ENCODE measurements at regions not wholly inside any gene's neighbourhood (a gene's known extent, or its start where the extent isn't known, plus 50 kb on each side); places are given as distances from the start of the nearest gene placed in this dataset.

DNA sequence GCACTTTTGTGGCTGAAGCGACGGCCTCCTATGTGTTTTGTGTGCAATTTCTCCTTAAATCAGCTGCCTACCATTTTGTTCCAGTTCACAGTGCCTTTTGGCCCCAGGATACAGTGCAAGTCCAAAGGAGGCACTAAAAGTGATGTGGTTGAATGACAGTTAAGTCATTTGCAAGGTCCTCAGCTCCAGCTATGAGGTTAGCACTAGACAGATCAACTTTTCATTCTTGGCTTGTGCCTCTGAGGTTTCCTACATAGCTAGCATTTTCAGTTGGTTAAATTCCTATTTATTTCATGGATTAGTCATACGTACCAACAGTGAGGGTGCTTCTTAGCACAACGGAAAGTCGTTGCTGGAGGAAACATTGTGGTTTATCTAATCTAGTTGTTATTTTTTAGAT lies 59.3 kb upstream of the NTPCR start:
- peaks cover 4% of the 10 kb centered on the region for H3K4me1 ChIP-seq (ENCODE audit: insufficient read depth, low read length)
- CTCF ChIA-PET = no interaction called here
- Mint-ChIP-seq H3K36me3 (ENCODE audit: low read depth) (no peaks in the 10 kb centered on the region), H3K9me3 (no peaks in the 10 kb centered on the region), H3K4me1 (ENCODE audit: low read depth) (peaks cover 14% of the 10 kb centered on the region), H3K27ac (no peak overlapping the region), H3K4me3 (no peak overlapping the region), H3K27me3 (no peaks in the 10 kb centered on the region)
- DNase-seq (no peak), ATAC-seq (ENCODE audit: poor library complexity) (no peak)
- no peak overlapping the region for H3K4me3 ChIP-seq (ENCODE audit: low read length)
- intact Hi-C loops (cut with DNase I, micrococcal nuclease) = no loop called here
- H3K36me3 ChIP-seq (ENCODE audit: insufficient read depth, low read length) = no peaks in the 10 kb centered on the region
- TF ChIP-seq, protein P1, sequence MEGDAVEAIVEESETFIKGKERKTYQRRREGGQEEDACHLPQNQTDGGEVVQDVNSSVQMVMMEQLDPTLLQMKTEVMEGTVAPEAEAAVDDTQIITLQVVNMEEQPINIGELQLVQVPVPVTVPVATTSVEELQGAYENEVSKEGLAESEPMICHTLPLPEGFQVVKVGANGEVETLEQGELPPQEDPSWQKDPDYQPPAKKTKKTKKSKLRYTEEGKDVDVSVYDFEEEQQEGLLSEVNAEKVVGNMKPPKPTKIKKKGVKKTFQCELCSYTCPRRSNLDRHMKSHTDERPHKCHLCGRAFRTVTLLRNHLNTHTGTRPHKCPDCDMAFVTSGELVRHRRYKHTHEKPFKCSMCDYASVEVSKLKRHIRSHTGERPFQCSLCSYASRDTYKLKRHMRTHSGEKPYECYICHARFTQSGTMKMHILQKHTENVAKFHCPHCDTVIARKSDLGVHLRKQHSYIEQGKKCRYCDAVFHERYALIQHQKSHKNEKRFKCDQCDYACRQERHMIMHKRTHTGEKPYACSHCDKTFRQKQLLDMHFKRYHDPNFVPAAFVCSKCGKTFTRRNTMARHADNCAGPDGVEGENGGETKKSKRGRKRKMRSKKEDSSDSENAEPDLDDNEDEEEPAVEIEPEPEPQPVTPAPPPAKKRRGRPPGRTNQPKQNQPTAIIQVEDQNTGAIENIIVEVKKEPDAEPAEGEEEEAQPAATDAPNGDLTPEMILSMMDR (IDR thresholded peaks at IDR 0.05) = no peak
- no peak overlapping the region for H3K27ac ChIP-seq (ENCODE audit: low read depth in 1 of 2, low read length in 2 of 2)
- POLR2A ChIA-PET = interaction anchor here (1.5 kb wide), 1 partner anchor 33 kb away, joined by 4 read pairs; no protein-coding TSS in a partner anchor
- H3K27me3 ChIP-seq (ENCODE audit: control insufficient read depth in 1 of 2, insufficient read depth in 2 of 2, low read length in 2 of 2) = no peaks in the 10 kb centered on the region
- no peaks in the 10 kb centered on the region for H3K9me3 ChIP-seq (ENCODE audit: control insufficient read depth in 1 of 2, insufficient read depth in 1 of 2, low read length in 2 of 2)

DNA sequence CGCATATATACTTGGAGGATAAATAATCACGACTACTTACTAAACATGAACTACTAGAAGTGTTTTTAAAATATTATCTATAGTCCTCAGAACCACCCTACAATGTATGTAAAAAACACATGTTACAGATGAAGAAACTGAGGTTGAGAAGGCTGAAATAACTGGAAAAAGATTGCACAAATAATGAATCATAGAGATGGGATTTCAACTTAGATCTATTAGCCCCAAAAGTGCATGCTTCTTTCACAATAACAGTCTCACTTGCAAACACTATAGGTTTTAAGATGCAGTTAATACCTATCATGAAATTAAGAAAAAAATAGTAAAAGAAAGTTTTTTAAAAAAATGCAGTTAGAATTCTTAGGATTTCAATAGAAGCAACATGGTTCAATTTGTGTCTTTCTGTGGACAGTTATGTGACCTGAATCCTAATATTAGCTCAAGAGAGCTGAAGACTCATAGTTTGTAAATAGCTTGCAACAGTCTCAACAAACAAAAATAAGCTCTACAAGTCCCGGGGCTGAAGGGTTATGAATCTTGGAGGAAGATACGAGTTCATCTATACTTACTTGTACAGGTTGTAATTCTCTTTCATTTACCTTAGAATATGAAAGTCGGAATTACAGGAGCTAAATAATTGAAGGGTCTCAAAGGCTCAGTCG lies 58.6 kb upstream of the NTPCR start:
- Histone ChIP-seq H3K27me3 (ENCODE audit: control insufficient read depth in 1 of 2, insufficient read depth in 2 of 2, low read length in 2 of 2) (no peaks in the 10 kb centered on the region), H3K4me1 (ENCODE audit: insufficient read depth, low read length) (peaks cover 4% of the 10 kb centered on the region), H3K36me3 (ENCODE audit: insufficient read depth, low read length) (no peaks in the 10 kb centered on the region), H3K27ac (ENCODE audit: low read depth in 1 of 2, low read length in 2 of 2) (no peak overlapping the region), H3K9me3 (ENCODE audit: control insufficient read depth in 1 of 2, insufficient read depth in 1 of 2, low read length in 2 of 2) (no peaks in the 10 kb centered on the region), H3K4me3 (ENCODE audit: low read length) (no peak overlapping the region)
- Mint-ChIP-seq H3K27me3 (no peaks in the 10 kb centered on the region), H3K36me3 (ENCODE audit: low read depth) (no peaks in the 10 kb centered on the region), H3K4me3 (no peak overlapping the region), H3K4me1 (ENCODE audit: low read depth) (peaks cover 14% of the 10 kb centered on the region), H3K27ac (no peak overlapping the region), H3K9me3 (no peaks in the 10 kb centered on the region)
- POLR2A ChIA-PET = no interaction called here
- intact Hi-C loops (cut with DNase I, micrococcal nuclease) = no loop called here
- TF ChIP-seq, protein P1 (IDR thresholded peaks at IDR 0.05) = no peak
- no peak for ATAC-seq (ENCODE audit: poor library complexity)
- CTCF ChIA-PET = no interaction called here
- DNase-seq = no peak

DNA sequence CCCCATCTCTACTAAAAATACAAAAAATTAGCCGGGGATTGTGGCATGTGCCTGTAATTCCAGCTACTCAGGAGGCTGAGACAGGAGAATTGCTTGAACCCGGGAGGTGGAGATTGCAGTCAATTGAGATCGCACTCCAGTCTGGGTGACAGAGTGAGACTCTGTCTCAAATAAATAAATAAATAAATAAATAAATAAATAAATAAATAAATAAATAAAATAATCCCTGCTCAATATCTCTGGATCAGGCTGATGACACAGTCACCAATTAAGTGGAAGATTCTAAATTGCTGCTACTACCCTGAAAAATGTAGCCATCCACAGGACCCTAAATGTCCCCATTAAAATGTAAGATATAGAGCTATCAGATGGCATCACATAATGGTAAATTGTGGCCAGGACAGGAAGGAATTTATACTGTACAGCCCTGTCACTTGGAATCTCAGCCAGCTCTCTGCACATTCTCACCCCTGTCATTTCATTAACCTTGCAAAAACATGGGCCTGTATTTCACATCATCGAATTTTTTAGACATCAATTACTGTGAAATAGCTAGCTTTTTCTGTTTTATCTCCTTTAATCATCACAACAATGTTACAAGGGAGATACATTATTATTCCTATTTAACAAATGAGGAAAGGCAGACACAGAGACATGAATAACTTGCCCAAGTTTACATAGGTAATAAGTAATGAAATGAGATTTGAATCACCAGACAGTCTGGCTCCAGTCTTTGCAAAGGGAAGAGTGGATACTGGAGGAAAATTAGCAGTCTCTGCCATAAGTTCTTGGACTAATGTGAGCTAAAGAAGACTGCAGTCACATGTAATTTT lies 56.7 kb upstream of the NTPCR start:
- no peaks in the 10 kb centered on the region for H3K27me3 ChIP-seq (ENCODE audit: control insufficient read depth in 1 of 2, insufficient read depth in 2 of 2, low read length in 2 of 2)
- H3K4me1 ChIP-seq (ENCODE audit: insufficient read depth, low read length) = peaks cover 4% of the 10 kb centered on the region
- H3K27ac Mint-ChIP-seq = no peak overlapping the region
- H3K36me3 Mint-ChIP-seq (ENCODE audit: low read depth) = no peaks in the 10 kb centered on the region
- TF ChIP-seq, protein P1 (IDR thresholded peaks at IDR 0.05) = no peak
- CTCF ChIA-PET = interaction anchor here (0.9 kb wide), 1 partner anchor 14 kb away, joined by 3 read pairs; no protein-coding TSS in a partner anchor
- H3K9me3 ChIP-seq (ENCODE audit: control insufficient read depth in 1 of 2, insufficient read depth in 1 of 2, low read length in 2 of 2) = no peaks in the 10 kb centered on the region
- POLR2A ChIA-PET = no interaction called here
- ATAC-seq (ENCODE audit: poor library complexity) = no peak
- H3K27me3 Mint-ChIP-seq = no peaks in the 10 kb centered on the region
- H3K9me3 Mint-ChIP-seq = no peaks in the 10 kb centered on the region
- no peaks in the 10 kb centered on the region for H3K36me3 ChIP-seq (ENCODE audit: insufficient read depth, low read length)
- no peak overlapping the region for H3K4me3 Mint-ChIP-seq
- H3K27ac ChIP-seq (ENCODE audit: low read depth in 1 of 2, low read length in 2 of 2) = no peak overlapping the region
- intact Hi-C loops (cut with DNase I, micrococcal nuclease) = no loop called here
- no peak for DNase-seq
- H3K4me1 Mint-ChIP-seq (ENCODE audit: low read depth) = peaks cover 14% of the 10 kb centered on the region
- no peak overlapping the region for H3K4me3 ChIP-seq (ENCODE audit: low read length)
